ENCODE measurements at regions not wholly inside any gene's neighbourhood (a gene's known extent, or its start where the extent isn't known, plus 50 kb on each side); places are given as distances from the start of the nearest gene placed in this dataset.

GRCh38 chr14:56065621-56066290 is 52.5 kb upstream of the PELI2 start:
- no peak for DNase-seq (ENCODE audit: low read depth in 2 of 2)
- no peak for TF ChIP-seq CTCF (IDR thresholded peaks at IDR 0.05; ENCODE audit: low read depth, low read length)
- no peak overlapping the region for H3K4me3 ChIP-seq (replicated peaks in 1 of 2; ENCODE audit: low read depth in 2 of 2, low read length in 2 of 2)

All from cardiac fibroblast (primary cell).